22Rv1 (cell line): ENCODE measurements at regions not wholly inside any gene's neighbourhood (a gene's known extent, or its start where the extent isn't known, plus 50 kb on each side); places are given as distances from the start of the nearest gene placed in this dataset.

Experiments used
- H3K27ac ChIP-seq: fragments of 450-650 bp; 2 replicates; pipeline ENCODE4 v1.5.1; 2017
- CTCF ChIP-seq: fragments of 450-650 bp; IDR thresholded peaks from 2 replicates; pipeline ENCODE4 v1.5.1; 2017; ENCODE audit warnings: mild to moderate bottlenecking
- ZFX ChIP-seq: fragments of 450-650 bp; IDR thresholded peaks from 2 replicates; pipeline ENCODE4 v1.6.1; 2017; ENCODE audit warnings: antibody characterized with exemption, borderline replicate concordance

GRCh38 chr9:71368157-71368556 lies 246.7 kb upstream of the TRPM3 start:
- TF ChIP-seq ZFX, result no peak
- no peak for TF ChIP-seq CTCF
- H3K27ac ChIP-seq, result no peak overlapping the region

GRCh38 chr9:71364186-71364955 lies 242.9 kb upstream of the TRPM3 start:
- no peak overlapping the region for H3K27ac ChIP-seq
- TF ChIP-seq ZFX (no peak), CTCF (no peak)

GRCh38 chr9:71363286-71363961 lies 242.0 kb upstream of the TRPM3 start:
- TF ChIP-seq CTCF (no peak), ZFX (no peak)
- no peak overlapping the region for H3K27ac ChIP-seq

GRCh38 chr9:71361357-71361756 lies 239.9 kb upstream of the TRPM3 start:
- TF ChIP-seq ZFX (no peak), CTCF (no peak)
- no peak overlapping the region for H3K27ac ChIP-seq

GRCh38 chr9:71357346-71357745 lies 235.9 kb upstream of the TRPM3 start:
- no peak overlapping the region for H3K27ac ChIP-seq
- TF ChIP-seq CTCF (no peak), ZFX (no peak)

- no peak overlapping the region for H3K27ac ChIP-seq
- TF ChIP-seq ZFX, result no peak
- TF ChIP-seq CTCF, result no peak
Observed at GRCh38 chr9:71355884-71356283, 234.5 kb upstream of the TRPM3 start.

GRCh38 chr9:71353720-71354119 lies 232.3 kb upstream of the TRPM3 start:
- TF ChIP-seq CTCF (no peak), ZFX (no peak)
- H3K27ac ChIP-seq, result no peak overlapping the region
